Neural cell (in vitro differentiated cells): ENCODE measurements at regions not wholly inside any gene's neighbourhood (a gene's known extent, or its start where the extent isn't known, plus 50 kb on each side); places are given as distances from the start of the nearest gene placed in this dataset.

Experiments
- H2AFZ ChIP-seq: fragments of 200-600, 300-800 bp; sonication (generic), shearing (Covaris generic); 2 replicates; pipeline ENCODE4 v1.6.0; 2014; ENCODE audit warnings: low read depth, mild to moderate bottlenecking, antibody characterized with exemption, low read length, moderate library complexity
- H3F3A ChIP-seq: fragments of 200-600 bp; shearing (Covaris generic); 2 replicates; pipeline ENCODE4 v1.6.1; 2016; ENCODE audit warnings: mild to moderate bottlenecking, moderate library complexity, mixed read lengths, antibody characterized with exemption, low read length; ENCODE audit not compliant: insufficient read depth, poor library complexity, severe bottlenecking
- H3K27ac ChIP-seq: fragments of 200-600, 300-800 bp; sonication (generic), shearing (Covaris generic); 2 replicates; pipeline ENCODE4 v1.5.1; 2014; ENCODE audit warnings: mild to moderate bottlenecking, low read length, moderate library complexity
- H3K27me3 ChIP-seq: fragments of 300-800, 200-600 bp; sonication (generic), shearing (Covaris generic); 2 replicates; pipeline ENCODE4 v1.6.0; 2014; ENCODE audit warnings: mild to moderate bottlenecking, low read depth, low read length, moderate library complexity; ENCODE audit not compliant: insufficient read depth
- H3K36me3 ChIP-seq: fragments of 300-800, 200-600 bp; sonication (generic), shearing (Covaris generic); 2 replicates; pipeline ENCODE4 v1.5.1; 2014; ENCODE audit warnings: mild to moderate bottlenecking, antibody characterized with exemption, low read length, moderate library complexity; ENCODE audit not compliant: insufficient read depth
- H3K4me2 ChIP-seq: fragments of 300-800, 200-600 bp; sonication (generic), shearing (Covaris generic); 2 replicates; pipeline ENCODE4 v1.6.0; 2014; ENCODE audit warnings: mild to moderate bottlenecking, low read length
- H3K4me3 ChIP-seq: fragments of 300-800, 200-600 bp; sonication (generic), shearing (Covaris generic); 2 replicates; pipeline ENCODE4 v1.5.1; 2014; ENCODE audit warnings: mild to moderate bottlenecking, low read length, moderate library complexity
- H3K79me2 ChIP-seq: fragments of 200-600 bp; shearing (Covaris generic); replicated peaks from 2 replicates; pipeline ENCODE4 v1.6.0; 2014; ENCODE audit warnings: mild to moderate bottlenecking, low read length, moderate library complexity; ENCODE audit not compliant: insufficient read depth
- H3K9ac ChIP-seq: fragments of 300-800, 200-600 bp; sonication (generic), shearing (Covaris generic); 2 replicates; pipeline ENCODE4 v1.6.1; 2016; ENCODE audit warnings: mild to moderate bottlenecking, low read length, mixed read lengths
- H3K9me2 ChIP-seq: fragments of 200-600 bp; shearing (Covaris generic); 2 replicates; pipeline ENCODE4 v1.6.1; 2016; ENCODE audit warnings: mild to moderate bottlenecking, low read length, mixed read lengths; ENCODE audit not compliant: insufficient read depth
- H3K9me3 ChIP-seq: fragments of 200-600, 300-800 bp; sonication (generic), shearing (Covaris generic); 2 replicates; pipeline ENCODE4 v1.6.1; 2016; ENCODE audit warnings: mild to moderate bottlenecking, mixed run types, low read length, moderate library complexity, mixed read lengths
- H4K20me1 ChIP-seq: fragments of 200-600 bp; shearing (Covaris generic); 2 replicates; pipeline ENCODE4 v1.6.1; 2016; ENCODE audit warnings: mild to moderate bottlenecking, mixed run types; ENCODE audit not compliant: insufficient read depth
- EP300 ChIP-seq: fragments of 450-650 bp; conservative IDR thresholded peaks from 2 replicates; pipeline ENCODE4 v1.6.1; 2014; ENCODE audit warnings: antibody characterized with exemption, mild to moderate bottlenecking, moderate library complexity; ENCODE audit not compliant: poor library complexity, severe bottlenecking
- EZH2 ChIP-seq: fragments of 200-600, 300-800 bp; shearing (Covaris generic), sonication (generic); IDR thresholded peaks from 2 replicates; pipeline ENCODE4 v1.6.1; 2014; ENCODE audit warnings: antibody characterized with exemption, low read length, borderline replicate concordance, mild to moderate bottlenecking; ENCODE audit not compliant: insufficient read depth, poor library complexity, severe bottlenecking
- MXI1 ChIP-seq: fragments of 450-650 bp; conservative IDR thresholded peaks from 2 replicates; pipeline ENCODE4 v1.6.1; 2014; ENCODE audit warnings: antibody characterized with exemption, mild to moderate bottlenecking; ENCODE audit not compliant: poor library complexity, severe bottlenecking
- POLR2AphosphoS5 ChIP-seq: IDR thresholded peaks from 2 replicates; pipeline ENCODE4 v1.6.1; 2012
- RAD21 ChIP-seq: fragments of 450-650 bp; conservative IDR thresholded peaks from 2 replicates; pipeline ENCODE4 v1.6.1; 2014; ENCODE audit warnings: antibody characterized with exemption, mild to moderate bottlenecking, moderate library complexity
- SMC3 ChIP-seq: fragments of 450-650 bp; conservative IDR thresholded peaks from 2 replicates; pipeline ENCODE4 v1.6.1; 2014; ENCODE audit warnings: antibody characterized with exemption, mild to moderate bottlenecking, moderate library complexity; ENCODE audit not compliant: poor library complexity
- TAF1 ChIP-seq: IDR thresholded peaks from 2 replicates; pipeline ENCODE4 v1.6.1; 2012; ENCODE audit warnings: low read depth
- TF ChIP-seq, protein P1 (sequence below): fragments of 450-650 bp; IDR thresholded peaks from 2 replicates; pipeline ENCODE4 v1.5.1; 2014; ENCODE audit warnings: antibody characterized with exemption, mild to moderate bottlenecking, moderate library complexity; ENCODE audit not compliant: poor library complexity, severe bottlenecking
- TF ChIP-seq, protein P2 (sequence below): IDR thresholded peaks from 2 replicates; pipeline ENCODE4 v1.6.1; 2012; ENCODE audit warnings: borderline replicate concordance

DNA sequence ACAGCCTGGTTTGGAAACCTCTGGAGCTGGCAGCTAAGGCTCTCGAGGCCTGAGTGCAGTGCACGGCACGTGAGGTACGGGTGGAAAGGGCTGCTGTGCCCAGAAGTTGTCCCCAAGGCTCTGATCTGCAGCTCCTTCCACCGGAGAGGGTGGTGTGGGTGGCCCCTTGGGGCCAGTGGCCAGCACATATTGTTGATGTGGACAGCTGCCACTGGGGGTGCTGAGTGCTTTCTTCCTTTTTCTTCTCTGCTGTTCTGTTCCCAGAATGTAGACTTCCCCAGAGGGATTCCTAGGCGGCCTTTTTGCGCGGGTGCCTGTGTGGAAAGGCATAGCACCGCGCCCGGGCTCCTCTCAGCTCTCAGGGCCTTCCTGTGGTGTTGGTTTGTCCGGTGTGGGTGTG is 1476.5 kb downstream of the TBC1D22A start:
- Histone ChIP-seq H3K9me3 (no peaks in the 10 kb centered on the region), H3K9me2 (no peaks in the 10 kb centered on the region), H3F3A (peaks cover 3% of the 10 kb centered on the region), H3K9ac (no peak overlapping the region), H3K4me3 (no peak overlapping the region), H2AFZ (no peak overlapping the region), H3K27ac (no peak overlapping the region), H3K4me2 (no peak overlapping the region), H3K27me3 (no peaks in the 10 kb centered on the region), H3K79me2 (no peaks in the 10 kb centered on the region), H3K36me3 (no peaks in the 10 kb centered on the region), H4K20me1 (no peaks in the 10 kb centered on the region)
- no peak for TF ChIP-seq TAF1
- TF ChIP-seq, protein P1, sequence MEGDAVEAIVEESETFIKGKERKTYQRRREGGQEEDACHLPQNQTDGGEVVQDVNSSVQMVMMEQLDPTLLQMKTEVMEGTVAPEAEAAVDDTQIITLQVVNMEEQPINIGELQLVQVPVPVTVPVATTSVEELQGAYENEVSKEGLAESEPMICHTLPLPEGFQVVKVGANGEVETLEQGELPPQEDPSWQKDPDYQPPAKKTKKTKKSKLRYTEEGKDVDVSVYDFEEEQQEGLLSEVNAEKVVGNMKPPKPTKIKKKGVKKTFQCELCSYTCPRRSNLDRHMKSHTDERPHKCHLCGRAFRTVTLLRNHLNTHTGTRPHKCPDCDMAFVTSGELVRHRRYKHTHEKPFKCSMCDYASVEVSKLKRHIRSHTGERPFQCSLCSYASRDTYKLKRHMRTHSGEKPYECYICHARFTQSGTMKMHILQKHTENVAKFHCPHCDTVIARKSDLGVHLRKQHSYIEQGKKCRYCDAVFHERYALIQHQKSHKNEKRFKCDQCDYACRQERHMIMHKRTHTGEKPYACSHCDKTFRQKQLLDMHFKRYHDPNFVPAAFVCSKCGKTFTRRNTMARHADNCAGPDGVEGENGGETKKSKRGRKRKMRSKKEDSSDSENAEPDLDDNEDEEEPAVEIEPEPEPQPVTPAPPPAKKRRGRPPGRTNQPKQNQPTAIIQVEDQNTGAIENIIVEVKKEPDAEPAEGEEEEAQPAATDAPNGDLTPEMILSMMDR, result no peak
- TF ChIP-seq EZH2, result no peak
- TF ChIP-seq RAD21, result no peak
- TF ChIP-seq POLR2AphosphoS5, result no peak
- no peak for TF ChIP-seq SMC3
- TF ChIP-seq EP300, result no peak
- TF ChIP-seq MXI1, result no peak
- TF ChIP-seq, protein P2, sequence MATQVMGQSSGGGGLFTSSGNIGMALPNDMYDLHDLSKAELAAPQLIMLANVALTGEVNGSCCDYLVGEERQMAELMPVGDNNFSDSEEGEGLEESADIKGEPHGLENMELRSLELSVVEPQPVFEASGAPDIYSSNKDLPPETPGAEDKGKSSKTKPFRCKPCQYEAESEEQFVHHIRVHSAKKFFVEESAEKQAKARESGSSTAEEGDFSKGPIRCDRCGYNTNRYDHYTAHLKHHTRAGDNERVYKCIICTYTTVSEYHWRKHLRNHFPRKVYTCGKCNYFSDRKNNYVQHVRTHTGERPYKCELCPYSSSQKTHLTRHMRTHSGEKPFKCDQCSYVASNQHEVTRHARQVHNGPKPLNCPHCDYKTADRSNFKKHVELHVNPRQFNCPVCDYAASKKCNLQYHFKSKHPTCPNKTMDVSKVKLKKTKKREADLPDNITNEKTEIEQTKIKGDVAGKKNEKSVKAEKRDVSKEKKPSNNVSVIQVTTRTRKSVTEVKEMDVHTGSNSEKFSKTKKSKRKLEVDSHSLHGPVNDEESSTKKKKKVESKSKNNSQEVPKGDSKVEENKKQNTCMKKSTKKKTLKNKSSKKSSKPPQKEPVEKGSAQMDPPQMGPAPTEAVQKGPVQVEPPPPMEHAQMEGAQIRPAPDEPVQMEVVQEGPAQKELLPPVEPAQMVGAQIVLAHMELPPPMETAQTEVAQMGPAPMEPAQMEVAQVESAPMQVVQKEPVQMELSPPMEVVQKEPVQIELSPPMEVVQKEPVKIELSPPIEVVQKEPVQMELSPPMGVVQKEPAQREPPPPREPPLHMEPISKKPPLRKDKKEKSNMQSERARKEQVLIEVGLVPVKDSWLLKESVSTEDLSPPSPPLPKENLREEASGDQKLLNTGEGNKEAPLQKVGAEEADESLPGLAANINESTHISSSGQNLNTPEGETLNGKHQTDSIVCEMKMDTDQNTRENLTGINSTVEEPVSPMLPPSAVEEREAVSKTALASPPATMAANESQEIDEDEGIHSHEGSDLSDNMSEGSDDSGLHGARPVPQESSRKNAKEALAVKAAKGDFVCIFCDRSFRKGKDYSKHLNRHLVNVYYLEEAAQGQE, result no peak

DNA sequence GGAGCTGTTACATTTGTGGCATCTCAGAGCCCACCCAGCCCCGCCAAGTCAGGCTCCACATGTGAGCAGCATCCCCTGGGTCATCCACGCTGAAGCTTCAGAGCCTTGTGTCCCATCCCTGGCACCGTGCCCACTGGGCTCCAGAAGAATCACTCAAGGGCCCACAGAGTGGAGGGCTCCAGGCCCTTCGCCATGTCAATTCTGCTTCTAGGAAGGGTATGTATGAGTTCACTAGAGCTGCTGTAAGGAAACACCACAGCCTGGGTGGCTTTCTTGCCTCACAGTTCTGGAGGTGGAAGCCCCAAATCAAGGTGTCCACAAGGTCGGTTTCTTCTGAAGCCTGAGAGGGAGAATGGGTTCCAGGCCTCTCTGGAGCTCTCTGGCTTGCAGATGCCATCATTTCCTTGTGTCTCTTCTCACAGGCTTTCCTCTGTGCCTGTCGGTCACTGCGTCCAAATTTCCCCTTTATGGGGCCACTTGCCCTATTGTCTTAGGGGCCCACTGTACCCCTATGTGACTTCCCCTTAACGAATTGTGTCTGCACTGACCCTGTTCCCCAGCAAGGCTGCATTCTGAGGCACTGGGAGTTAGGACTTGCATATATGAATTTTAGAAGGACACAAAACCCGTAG is 1476.0 kb downstream of the TBC1D22A start:
- H3K79me2 ChIP-seq, result no peaks in the 10 kb centered on the region
- H3K9me2 ChIP-seq, result no peaks in the 10 kb centered on the region
- no peaks in the 10 kb centered on the region for H3K36me3 ChIP-seq
- TF ChIP-seq, protein P2, result no peak
- TF ChIP-seq EZH2 (no peak), MXI1 (no peak)
- H3K27ac ChIP-seq, result no peak overlapping the region
- H3K9ac ChIP-seq, result no peak overlapping the region
- H3F3A ChIP-seq, result peaks cover 3% of the 10 kb centered on the region
- no peaks in the 10 kb centered on the region for H3K9me3 ChIP-seq
- no peaks in the 10 kb centered on the region for H3K27me3 ChIP-seq
- no peaks in the 10 kb centered on the region for H4K20me1 ChIP-seq
- H3K4me2 ChIP-seq, result no peak overlapping the region
- no peak overlapping the region for H3K4me3 ChIP-seq
- no peak overlapping the region for H2AFZ ChIP-seq
